ENCODE measurements at regions not wholly inside any gene's neighbourhood (a gene's known extent, or its start where the extent isn't known, plus 50 kb on each side); places are given as distances from the start of the nearest gene placed in this dataset.

- no peak for DNase-seq
Observed at GRCh38 chr10:109178591-109178990, 744.7 kb downstream of the XPNPEP1 start.

DNA sequence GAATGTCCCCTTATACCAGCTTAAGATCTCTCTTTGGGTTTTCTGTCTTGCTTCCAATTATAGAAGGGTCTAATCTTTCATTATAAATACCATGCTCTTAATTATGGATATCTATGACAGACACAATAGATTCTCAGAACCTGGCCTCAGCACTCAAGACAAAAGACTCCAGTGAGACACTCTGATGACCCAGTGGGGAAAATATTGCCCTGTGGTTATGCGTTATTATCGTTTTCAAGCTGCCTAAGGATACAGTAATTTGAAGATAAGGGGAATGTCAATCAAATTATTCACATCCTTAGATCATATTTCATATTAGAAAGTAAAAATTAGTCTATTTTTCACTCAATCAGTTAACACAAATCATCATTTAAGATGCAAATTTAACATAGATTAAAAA is 748.8 kb downstream of the XPNPEP1 start:
- DNase-seq = no peak

DNA sequence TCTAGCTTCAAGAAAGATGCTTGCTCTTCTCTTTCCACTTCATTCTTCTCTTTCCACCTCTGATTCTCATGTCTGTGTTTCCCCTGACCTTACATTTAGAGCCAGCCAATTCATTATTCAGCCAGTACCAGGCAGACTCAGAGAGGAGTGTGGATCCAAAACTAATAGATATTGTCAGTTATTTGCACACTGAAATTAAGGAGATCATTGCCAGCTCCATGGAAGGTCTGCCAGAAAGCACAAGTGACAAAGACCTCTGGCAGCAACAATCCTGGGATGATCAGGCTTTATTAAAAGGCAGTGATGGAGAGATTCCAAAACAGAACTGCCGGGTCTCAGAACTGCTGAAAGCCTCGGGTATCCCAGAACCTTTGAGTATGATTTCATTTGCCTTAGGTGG is 749.4 kb downstream of the XPNPEP1 start:
- DNase-seq = no peak

DNA sequence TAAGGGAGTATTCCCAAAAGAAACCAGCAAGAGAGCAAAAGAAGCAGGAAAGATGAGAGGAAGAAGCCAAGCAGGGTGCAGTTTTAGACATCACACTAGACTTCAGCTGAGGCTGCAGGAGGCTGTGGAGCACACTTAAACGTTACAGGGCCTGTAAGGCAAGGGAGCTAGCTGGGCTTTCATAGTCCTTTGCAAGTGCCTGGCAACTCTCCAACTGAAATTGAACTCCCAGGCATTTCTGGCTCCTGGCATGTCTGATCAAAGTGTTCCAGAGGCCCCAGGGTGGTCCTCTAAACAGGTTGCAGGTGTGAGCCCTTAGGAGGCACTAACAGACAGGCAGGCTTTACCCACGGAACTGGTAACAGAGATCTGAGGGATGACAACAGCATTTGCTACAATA is 750.2 kb downstream of the XPNPEP1 start:
- DNase-seq = no peak

DNA sequence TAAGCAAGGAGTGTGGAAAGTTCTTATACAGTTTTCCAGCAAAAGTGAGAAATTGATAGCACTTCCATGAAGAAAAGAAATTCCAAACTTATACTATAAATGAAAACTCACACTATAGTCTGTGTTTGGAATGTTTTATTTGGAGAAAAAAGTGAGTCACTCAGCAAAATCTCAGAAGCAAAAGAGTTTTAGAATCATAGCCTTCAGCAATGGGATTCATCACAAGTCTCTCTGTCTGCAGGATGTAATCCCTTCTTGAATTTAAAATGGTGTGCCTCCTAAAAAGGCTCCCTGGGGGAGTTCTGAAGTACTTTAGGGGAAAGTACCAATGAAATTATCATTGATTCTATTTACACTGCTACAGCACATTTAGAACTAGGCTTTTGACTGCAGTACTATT is 756.4 kb downstream of the XPNPEP1 start:
- DNase-seq = no peak

DNA sequence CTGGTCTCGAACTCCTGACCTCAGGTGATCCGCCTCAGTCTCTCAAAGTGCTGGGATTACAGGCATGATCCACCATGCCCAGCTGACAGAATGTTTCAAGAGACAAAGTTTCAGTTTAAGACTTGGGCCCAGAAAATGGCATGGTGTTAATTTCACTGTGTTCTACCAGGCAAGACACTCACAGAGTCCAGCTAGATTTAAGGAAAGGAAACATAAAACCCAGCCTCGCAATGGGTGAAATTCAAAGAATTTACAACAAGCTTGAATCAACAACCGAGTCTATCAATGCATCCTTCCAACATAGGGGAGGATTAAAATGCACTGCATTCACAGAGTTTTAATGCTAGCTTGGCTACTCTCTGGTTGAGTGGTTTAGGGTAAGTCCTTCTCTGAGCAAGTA is 764.0 kb downstream of the XPNPEP1 start:
- no peak for DNase-seq

DNA sequence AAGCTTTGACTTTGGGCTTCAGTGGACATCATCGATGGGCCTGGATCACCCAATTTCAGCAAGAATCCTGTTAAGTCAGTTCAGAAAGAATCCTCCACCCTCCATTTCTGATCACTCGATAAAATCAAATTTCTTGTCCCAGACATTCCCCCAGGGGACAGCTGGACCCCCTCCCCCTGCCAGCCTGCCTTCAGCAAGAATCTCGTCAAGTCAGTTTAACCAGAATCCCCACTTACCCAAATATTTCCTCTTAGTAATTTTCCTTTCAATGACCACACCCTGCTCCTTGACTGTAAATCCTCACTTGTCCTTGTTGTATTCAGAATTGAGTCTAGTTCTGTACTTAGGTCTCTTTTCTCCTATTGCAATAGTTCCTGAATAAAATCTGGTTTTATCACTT is 766.9 kb downstream of the XPNPEP1 start:
- DNase-seq = no peak

- DNase-seq = no peak
Observed at GRCh38 chr10:109149666-109150350, 773.5 kb downstream of the XPNPEP1 start.

DNA sequence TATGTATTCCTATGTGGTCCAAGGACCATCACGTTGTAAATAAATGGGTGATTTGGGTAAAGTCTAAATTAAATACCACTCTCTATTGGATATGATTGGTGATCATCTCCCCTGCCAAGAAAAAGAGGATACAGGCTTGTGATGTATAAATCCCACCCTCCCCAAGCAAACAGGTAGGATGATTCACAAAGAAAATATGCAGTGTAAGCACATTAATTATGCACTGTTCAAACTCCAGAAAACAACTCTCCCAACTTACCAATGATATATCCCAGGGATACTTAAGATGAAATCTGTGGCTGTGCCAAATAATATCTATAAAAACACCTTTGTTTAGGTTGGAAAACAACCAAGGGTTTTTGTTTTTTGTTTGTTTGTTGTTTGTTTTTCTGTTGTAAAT is 795.9 kb downstream of the XPNPEP1 start:
- DNase-seq = no peak

DNA sequence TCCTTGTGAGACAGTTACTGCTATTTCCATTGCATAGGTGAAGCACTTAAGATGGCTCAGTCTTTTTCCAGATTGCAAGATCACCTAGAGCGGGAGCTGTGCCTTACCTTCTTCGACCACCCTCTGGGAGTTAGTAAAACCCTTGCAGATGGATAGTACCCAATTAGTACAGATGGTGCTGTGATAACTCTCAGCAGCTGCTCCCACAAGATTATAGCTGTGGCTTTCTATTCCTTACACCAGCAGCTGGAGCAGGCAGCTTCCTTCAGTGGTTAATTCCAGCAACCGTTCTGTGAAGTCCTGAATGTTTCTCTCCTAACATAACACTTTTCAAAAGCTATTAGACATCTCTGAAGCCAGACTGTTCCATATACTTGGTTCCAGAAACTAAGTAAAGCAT is 796.8 kb downstream of the XPNPEP1 start:
- DNase-seq = no peak

DNA sequence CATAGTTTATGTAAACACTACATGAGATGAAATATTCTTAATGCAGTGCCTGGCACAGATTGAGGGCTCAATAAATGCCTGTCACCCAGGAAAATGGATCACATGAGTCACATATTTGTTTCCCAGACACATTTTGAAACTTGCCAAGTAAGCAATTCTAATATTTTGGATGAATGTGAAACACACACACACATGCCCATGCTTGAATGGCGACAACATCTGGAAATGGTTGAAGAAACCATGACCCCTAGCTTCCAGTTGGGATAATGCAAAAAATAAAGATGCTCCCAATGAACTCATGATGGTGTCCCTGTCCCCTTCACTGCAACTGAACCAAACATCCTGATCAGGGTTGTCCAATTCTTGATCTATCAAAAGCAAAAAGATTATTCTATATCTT is 797.3 kb downstream of the XPNPEP1 start:
- no peak for DNase-seq

GRCh38 chr10:109115179-109115578 is 808.1 kb downstream of the XPNPEP1 start:
- DNase-seq = peak; percentile 96

DNA sequence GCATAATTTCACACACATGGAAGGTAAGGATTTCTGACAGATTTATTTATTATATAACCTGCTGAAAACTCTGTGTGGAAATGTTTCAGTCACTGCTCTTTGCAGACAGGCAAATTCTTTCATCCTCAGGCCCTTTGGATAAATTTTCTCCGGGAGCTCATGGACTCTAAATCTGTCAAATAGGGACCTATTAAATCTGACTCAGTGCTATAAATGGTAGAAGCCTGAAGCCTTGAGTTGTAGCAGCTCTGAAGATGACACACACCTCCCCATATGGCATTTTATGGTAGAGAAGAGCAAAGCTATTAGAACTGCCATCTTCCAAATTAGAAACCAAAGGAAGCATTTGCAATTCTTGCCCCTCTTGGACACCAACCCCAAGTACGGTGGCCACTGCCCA is 808.7 kb downstream of the XPNPEP1 start:
- DNase-seq = no peak

- DNase-seq = no peak
Observed at GRCh38 chr10:109106604-109107003, 816.7 kb downstream of the XPNPEP1 start.

- DNase-seq = no peak
Observed at GRCh38 chr10:109105725-109106124, 817.6 kb downstream of the XPNPEP1 start.

GRCh38 chr10:109104806-109105205 is 818.5 kb downstream of the XPNPEP1 start:
- no peak for DNase-seq

DNA sequence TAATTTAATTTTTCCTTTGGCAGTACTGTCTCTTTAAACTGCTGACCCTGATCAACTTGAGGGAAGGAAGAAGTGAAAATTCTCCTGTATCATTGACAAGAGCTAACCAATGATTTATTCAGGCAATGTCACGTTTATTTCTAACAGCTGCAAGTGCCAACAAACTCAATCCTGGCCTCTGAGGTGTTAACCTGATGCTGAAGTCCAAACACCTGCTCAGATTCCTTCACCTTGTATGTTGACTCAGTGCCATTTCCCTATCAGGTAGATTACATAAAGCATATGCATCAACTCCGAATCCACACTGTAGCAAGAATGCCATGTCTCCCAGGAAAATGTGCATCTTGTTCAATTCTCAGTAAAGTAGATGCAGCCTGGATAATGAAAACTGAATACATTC is 820.0 kb downstream of the XPNPEP1 start:
- no peak for DNase-seq

GRCh38 chr10:109089779-109090178 is 833.5 kb downstream of the XPNPEP1 start:
- no peak for DNase-seq

DNA sequence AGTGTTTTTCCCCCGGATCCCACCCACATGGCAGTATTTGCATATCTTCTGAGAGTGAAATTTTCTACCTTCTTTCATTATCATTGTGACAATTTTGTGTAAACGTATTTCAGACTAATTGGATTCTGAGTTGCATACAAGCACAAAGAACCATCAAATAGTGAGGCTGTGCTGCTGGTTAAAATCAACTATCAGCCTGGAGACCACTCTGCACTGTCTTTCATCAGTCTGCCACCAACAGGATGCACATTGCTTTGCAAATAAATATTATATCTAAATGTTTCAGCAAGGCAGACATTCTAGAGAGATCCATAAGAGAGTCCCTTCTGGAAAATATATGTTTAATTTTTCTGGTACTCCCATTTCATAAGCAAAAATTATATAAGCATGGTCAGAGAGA is 851.8 kb downstream of the XPNPEP1 start:
- DNase-seq = no peak

- DNase-seq = no peak
Observed at GRCh38 chr10:109070492-109070891, 852.8 kb downstream of the XPNPEP1 start.

- DNase-seq = no peak
Observed at GRCh38 chr10:109067031-109067430, 856.3 kb downstream of the XPNPEP1 start.

DNA sequence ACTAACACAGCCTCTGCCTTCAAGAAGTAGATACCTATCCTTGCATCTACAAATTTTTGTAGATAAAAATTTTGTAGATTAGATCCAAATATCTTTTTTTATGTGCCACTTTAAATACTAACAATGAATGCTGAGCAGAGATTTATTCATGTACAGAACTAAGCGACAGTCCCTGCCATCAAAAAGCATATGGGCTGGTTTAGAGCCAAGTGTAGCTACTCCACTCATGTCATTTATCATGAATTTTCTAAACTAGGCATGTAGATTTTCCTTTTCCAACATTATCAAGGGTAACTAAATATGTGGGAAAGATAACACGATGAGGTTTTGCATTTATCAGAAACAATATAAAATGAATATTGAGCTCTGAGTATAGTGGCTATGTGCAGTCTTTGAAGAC is 857.5 kb downstream of the XPNPEP1 start:
- no peak for DNase-seq

- peak; percentile 96 for DNase-seq
Observed at GRCh38 chr10:109062371-109062770, 860.9 kb downstream of the XPNPEP1 start.

GRCh38 chr10:109055243-109055642 is 868.1 kb downstream of the XPNPEP1 start:
- no peak for DNase-seq

- DNase-seq = no peak
Observed at GRCh38 chr10:109047856-109048255, 875.5 kb downstream of the XPNPEP1 start.

DNA sequence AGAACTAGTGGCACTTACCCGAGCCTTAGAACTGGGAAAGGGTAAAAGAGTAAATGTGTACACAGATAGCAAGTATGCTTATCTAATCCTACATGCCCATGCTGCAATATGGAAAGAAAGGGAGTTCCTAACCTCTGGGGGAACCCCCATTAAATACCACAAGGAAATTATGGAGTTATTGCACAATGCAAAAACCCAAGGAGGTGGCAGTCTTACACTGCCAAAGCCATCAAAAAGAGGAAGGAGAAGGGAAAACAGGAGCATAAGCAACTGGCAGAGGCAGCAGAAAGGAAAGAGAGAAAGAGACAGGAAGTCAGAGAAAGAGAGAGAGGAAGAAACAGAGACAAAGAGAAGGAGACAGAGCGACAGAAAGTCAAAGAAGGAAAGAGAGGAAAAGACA is 876.9 kb downstream of the XPNPEP1 start:
- peak; percentile 90 for DNase-seq

Measured in MV-4-11 (cell line).